HG03342 (cell line): ENCODE measurements at regions not wholly inside any gene's neighbourhood (a gene's known extent, or its start where the extent isn't known, plus 50 kb on each side); places are given as distances from the start of the nearest gene placed in this dataset.

ENCODE experiments used
- ATAC-seq: cut with Tn5 transposase; IDR thresholded peaks from one replicate; pipeline ENCODE4 v1.9.1; 2021; ENCODE audit warnings: mild to moderate bottlenecking, moderate library complexity; ENCODE audit not compliant: unreplicated experiment

DNA sequence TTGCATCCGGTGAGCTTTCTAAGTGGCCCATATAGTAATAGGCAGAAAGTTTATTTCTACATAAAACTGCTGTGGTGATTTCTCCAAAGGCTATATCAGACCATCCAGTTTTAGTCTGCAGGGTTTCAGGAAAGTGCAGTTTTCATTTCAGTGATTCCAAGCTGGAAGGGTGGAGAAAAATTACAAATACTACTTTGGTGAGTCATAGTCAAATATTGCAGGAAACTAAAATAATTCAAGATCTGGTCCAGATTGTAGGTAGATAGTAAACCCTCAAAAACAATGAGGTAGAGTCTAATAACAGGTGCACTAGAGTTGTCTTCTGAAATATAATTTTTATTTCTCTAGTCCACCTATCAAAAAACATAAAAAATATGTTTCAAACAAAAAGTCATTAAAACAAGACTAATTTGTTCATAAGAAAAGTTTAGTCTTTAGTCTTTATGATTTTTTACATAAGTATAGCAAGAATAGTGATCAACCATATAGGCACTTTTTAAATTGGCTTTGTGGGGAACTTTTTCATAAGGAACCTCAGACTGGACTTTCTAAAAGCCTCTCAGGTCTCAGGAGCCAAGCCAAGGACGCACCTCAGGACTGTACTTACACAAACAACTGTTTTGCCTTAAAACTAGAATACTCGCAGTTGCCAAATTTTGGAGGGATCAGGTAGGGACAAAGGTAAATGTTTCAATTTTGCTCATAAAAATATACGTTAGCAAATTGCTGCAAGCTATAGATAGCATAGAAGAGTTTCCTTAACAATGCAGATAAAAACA, 101.8 kb upstream of the TLR3 start:
- ATAC-seq, result no peak

DNA sequence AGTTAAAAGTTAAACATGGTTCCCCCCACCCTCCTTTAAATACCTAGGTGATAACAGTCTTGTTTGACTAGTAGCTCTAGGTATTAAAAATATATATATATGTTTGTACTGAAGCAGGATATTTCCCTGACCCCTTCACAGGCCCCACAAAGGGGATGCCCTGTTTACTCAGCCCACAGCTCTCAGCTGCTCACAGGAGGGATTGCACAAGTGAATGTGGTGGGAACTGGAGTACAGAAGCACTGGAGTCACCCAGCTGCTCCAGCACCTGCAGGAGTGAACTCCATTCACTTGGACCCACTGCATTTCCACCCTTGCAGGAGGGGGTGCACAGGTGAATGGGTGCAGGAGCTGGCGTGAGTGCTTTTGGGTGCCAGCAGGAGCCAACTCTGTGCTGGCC, 99.3 kb upstream of the TLR3 start:
- ATAC-seq, result no peak

DNA sequence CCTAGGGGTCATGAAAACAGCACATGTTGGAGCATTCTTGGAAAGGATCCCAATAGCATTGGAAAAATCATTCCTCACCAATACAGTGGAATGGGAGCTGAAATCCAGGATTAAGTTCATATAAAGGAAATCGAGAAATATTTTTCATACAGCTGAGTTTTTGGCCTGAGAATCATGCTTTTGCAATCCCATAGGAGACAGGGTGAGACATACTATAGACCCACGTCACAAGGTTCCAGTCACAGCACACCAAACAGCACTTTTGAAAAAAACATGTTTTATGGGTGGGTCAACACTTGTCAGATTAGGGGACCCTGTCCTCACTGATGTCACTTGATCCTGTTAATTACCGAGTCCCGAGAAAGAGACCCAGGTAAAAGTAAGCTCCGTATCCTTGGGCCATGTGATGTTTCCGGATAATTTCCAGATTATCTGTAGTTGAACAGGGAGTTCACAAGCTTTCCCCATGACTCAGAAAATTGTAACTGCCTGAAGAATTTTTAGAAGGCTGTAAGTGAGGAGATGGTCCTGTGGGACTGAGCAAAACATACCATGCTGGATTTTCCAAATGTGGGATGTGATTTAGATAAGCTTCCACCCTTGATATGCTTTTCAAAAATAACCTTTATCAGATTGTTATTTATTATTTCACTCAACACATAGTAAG, 80.9 kb upstream of the TLR3 start:
- no peak for ATAC-seq

- no peak for ATAC-seq
Observed at GRCh38 chr4:185991770-185992169, 77.2 kb upstream of the TLR3 start.

GRCh38 chr4:185992585-185992984, 76.4 kb upstream of the TLR3 start:
- no peak for ATAC-seq

DNA sequence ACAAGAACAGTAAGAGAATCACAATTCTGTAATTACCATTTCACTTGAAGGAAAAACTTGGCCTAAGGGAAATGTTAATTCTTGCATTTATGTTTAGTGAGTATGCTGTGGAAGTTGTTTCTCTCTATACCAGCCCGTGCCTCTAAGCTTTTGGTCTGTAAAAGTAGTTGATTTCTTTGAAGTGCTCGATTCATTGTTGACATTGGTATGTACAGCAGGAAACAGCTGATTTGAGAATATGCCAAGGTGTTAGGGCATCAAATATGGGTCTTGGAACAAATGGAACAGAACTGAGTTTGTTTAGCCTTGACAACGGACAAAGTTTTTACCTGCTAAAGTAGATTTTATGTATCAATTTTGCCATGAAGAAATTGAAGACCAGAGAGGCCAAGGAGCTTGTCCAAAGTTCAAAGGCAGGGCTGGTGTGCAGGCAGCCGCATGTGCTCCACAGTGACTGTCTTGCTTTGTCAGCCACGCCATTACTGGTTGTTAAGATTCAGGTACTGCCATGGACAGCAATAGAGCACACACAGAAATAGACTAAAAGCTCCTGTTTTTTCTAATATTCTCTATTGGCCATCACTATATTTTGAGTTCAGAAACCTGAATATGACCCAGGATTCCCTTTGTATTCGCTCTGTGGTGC, 75.5 kb upstream of the TLR3 start:
- ATAC-seq, result no peak

DNA sequence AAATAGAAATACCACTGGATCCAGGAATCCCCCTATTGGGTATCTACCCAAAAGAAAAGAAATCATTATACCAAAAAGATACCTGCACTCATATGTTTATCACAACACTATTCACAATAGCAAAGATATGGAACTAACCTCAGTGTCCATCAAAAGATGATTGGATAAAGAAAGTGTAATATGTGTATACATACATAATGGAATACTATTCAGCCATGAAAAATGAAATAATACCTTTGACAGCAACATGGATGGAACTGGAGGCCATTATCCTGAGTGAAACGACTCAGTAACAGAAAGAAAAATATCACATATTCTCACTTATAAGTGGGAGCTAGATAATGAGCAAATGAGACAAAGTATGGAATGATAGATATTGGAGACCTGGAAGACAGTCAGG, 74.2 kb upstream of the TLR3 start:
- ATAC-seq, result no peak

- no peak for ATAC-seq
Observed at GRCh38 chr4:185995665-185996064, 73.3 kb upstream of the TLR3 start.

GRCh38 chr4:185997296-185997695, 71.7 kb upstream of the TLR3 start:
- ATAC-seq, result no peak

- no peak for ATAC-seq
Observed at GRCh38 chr4:185998791-185999190, 70.2 kb upstream of the TLR3 start.

DNA sequence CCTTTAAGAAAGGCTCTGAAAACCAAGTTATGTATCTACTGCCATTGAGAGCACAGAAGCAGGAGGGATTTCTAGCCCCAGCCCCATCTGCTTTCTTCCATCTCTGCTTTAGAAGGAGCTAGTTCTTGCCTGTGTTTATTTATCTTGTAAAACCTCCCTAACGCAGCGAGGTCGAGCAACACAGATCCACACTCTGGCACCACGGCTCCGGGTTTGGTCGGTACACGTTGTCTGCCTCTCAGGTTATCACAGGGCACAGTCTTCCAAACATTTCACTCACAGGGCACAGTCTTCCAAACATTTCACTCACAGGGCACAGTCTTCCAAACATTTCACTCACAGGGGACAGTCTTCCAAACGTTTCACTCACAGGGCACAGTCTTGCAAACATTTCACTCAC, 69.7 kb upstream of the TLR3 start:
- no peak for ATAC-seq

DNA sequence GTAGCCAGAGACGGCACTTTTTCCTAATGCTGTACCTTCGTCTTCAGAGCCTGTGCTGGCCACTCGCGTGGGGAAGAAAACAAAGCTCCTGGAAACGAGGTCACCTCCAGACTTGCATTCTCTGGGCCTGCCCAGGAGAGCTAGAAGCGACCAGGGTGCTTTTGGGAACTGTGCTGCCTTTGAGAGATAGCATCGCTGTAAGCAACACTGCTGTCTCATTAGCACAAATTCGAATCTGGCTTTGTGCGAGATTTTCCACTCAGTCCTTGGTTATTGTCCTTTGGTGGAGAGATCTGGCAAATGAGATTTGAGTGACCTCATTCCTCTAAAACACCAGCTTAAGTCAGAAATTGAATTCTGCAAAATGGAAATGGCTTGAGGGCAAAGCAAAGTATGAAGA, 66.1 kb upstream of the TLR3 start:
- no peak for ATAC-seq

- no peak for ATAC-seq
Observed at GRCh38 chr4:186003746-186004145, 65.2 kb upstream of the TLR3 start.

- ATAC-seq, result no peak
Observed at GRCh38 chr4:186008057-186008456, 60.9 kb upstream of the TLR3 start.

DNA sequence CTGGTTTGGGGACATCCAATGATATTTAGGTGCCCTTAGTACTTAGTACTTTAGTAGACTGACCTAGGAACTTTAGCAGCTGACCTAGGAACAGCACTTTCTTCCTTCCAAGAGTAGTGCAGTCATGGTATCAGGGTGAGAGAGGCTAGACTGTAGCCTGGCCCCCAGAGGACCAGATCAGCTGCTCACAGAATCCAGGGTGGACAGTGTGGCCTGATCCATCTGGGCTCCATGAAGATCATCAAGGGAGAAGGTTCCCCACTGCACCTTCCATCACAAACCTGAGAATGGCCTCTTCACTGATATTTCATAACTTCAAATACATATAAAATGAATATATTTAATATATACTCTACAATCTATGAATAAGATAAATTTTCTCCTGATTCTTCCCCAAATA, 59.0 kb upstream of the TLR3 start:
- ATAC-seq, result no peak

- ATAC-seq, result no peak
Observed at GRCh38 chr4:186010821-186011220, 58.1 kb upstream of the TLR3 start.

- no peak for ATAC-seq
Observed at GRCh38 chr4:186012071-186012470, 56.9 kb upstream of the TLR3 start.

DNA sequence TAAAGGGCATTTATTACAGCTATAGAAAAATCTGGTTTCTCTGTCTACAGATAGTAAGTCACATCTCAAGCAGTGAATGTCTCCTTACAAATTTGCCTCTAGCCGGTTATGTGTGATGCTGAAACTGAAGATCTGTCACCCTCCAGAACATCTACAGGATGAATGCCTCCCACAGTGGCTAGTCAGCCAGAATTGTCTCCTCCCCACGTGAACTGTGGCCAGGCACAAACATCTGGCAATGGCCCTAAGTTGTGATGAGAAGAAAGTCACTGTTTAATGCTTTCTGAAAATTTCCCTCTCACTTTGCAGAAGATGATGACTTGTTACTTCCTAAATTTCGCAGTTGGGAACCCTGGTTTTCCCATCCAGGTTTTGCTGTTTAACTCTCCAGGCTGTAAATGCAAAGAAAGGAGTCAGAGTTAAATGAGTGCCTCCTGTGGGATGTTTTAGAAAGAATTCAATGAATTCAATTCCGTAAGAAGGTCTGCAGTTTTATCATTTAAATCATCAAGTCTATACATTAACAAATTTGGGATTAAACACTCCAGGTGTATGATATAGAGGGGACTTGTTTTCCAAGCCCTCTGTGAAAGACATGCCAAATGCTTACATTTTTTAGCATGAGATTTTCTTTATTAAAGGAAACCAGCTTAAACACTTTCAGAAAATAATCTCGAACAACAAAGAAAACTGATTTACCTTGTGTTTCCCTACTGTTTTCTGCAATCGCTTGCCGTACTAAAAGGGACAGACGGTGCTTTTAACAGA, 55.4 kb upstream of the TLR3 start:
- ATAC-seq, result no peak

GRCh38 chr4:186015212-186015817, 53.6 kb upstream of the TLR3 start:
- ATAC-seq, result no peak

DNA sequence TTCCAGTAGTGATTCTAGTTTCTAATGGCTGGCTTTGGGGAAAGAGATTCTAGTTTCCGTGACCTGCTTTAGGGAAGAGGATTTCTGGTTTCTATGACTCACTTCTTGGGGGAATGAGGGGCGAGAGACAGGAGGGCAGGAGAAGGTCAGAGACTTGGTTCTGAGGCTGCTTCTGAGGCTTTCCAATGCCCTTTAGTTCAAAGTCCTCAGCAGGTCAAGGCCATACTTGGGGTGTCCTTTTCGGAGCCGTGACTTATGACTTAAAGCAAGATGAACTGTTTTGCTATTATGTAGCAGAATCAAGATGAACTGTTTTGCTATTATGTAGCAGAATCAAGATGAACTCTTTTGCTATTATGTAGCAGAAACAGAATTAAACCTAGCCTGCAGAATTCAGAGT, 52.2 kb upstream of the TLR3 start:
- no peak for ATAC-seq

GRCh38 chr4:186017801-186018200, 51.2 kb upstream of the TLR3 start:
- no peak for ATAC-seq
